ENCODE measurements at regions not wholly inside any gene's neighbourhood (a gene's known extent, or its start where the extent isn't known, plus 50 kb on each side); places are given as distances from the start of the nearest gene placed in this dataset.

- TF ChIP-seq ZNF433 (tag by site-specific recombination; IDR thresholded peaks at IDR 0.05; ENCODE audit: low read depth): no peak
- TF ChIP-seq ZNF311 (tag by site-specific recombination; IDR thresholded peaks at IDR 0.05; ENCODE audit: borderline replicate concordance): no peak
- TF ChIP-seq, protein P1, sequence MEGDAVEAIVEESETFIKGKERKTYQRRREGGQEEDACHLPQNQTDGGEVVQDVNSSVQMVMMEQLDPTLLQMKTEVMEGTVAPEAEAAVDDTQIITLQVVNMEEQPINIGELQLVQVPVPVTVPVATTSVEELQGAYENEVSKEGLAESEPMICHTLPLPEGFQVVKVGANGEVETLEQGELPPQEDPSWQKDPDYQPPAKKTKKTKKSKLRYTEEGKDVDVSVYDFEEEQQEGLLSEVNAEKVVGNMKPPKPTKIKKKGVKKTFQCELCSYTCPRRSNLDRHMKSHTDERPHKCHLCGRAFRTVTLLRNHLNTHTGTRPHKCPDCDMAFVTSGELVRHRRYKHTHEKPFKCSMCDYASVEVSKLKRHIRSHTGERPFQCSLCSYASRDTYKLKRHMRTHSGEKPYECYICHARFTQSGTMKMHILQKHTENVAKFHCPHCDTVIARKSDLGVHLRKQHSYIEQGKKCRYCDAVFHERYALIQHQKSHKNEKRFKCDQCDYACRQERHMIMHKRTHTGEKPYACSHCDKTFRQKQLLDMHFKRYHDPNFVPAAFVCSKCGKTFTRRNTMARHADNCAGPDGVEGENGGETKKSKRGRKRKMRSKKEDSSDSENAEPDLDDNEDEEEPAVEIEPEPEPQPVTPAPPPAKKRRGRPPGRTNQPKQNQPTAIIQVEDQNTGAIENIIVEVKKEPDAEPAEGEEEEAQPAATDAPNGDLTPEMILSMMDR (tag by site-specific recombination; IDR thresholded peaks at IDR 0.05): no peak
- no peak for TF ChIP-seq ZNF521 (tag by site-specific recombination; IDR thresholded peaks at IDR 0.05)
- TF ChIP-seq REST (tag by site-specific recombination; IDR thresholded peaks at IDR 0.05): no peak
- TF ChIP-seq, protein P2, sequence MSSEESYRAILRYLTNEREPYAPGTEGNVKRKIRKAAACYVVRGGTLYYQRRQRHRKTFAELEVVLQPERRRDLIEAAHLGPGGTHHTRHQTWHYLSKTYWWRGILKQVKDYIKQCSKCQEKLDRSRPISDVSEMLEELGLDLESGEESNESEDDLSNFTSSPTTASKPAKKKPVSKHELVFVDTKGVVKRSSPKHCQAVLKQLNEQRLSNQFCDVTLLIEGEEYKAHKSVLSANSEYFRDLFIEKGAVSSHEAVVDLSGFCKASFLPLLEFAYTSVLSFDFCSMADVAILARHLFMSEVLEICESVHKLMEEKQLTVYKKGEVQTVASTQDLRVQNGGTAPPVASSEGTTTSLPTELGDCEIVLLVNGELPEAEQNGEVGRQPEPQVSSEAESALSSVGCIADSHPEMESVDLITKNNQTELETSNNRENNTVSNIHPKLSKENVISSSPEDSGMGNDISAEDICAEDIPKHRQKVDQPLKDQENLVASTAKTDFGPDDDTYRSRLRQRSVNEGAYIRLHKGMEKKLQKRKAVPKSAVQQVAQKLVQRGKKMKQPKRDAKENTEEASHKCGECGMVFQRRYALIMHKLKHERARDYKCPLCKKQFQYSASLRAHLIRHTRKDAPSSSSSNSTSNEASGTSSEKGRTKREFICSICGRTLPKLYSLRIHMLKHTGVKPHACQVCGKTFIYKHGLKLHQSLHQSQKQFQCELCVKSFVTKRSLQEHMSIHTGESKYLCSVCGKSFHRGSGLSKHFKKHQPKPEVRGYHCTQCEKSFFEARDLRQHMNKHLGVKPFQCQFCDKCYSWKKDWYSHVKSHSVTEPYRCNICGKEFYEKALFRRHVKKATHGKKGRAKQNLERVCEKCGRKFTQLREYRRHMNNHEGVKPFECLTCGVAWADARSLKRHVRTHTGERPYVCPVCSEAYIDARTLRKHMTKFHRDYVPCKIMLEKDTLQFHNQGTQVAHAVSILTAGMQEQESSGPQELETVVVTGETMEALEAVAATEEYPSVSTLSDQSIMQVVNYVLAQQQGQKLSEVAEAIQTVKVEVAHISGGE (tag by site-specific recombination; conservative IDR thresholded peaks at IDR 0.05; ENCODE audit: low read depth): no peak
- no peak for TF ChIP-seq ZNF549 (tag by site-specific recombination; IDR thresholded peaks at IDR 0.05)
- TF ChIP-seq ZBTB21 (tag by site-specific recombination; IDR thresholded peaks at IDR 0.05): no peak
- no peak for TF ChIP-seq ZBTB17 (tag by site-specific recombination; IDR thresholded peaks at IDR 0.05)
Observed at GRCh38 chr13:47413112-47413511, 516.3 kb upstream of the HTR2A start.
